PC-3 (cell line): ENCODE measurements at regions not wholly inside any gene's neighbourhood (a gene's known extent, or its start where the extent isn't known, plus 50 kb on each side); places are given as distances from the start of the nearest gene placed in this dataset.

Experiments
- CTCF ChIP-seq: fragments of 300-600 bp; sonication (generic); conservative IDR thresholded peaks from 2 replicates; pipeline ENCODE4 v1.5.1; 2017; ENCODE audit warnings: antibody characterized with exemption, low read depth, mild to moderate bottlenecking, low read length
- EZH2 ChIP-seq: fragments of 300-600 bp; sonication (generic); IDR thresholded peaks from one replicate; pipeline ENCODE4 v1.6.1; 2017; ENCODE audit warnings: antibody characterized with exemption, mild to moderate bottlenecking, low read length; ENCODE audit not compliant: unreplicated experiment

DNA sequence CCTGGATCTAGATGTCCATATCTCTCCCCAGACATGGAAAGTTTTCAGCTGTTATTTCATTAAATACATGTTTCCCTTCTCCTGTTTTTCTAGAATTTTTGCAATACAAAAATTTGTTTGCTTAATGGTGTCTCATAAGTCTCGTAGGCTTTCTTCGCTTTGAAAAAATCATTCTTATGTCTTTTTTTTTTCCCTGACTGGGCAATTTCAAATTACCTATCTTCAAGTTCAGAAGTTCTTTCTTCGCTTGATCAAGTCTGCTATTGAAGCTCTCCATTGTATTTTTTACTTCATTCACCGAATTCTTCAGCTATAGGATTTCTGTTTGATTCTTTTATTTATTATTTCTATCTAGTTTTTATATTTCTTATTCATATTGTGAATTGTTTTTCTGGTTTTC lies 130.2 kb upstream of the WSCD2 start:
- TF ChIP-seq CTCF (no peak), EZH2 (no peak)
